NCI-H1930 (cell line): ENCODE measurements at regions not wholly inside any gene's neighbourhood (a gene's known extent, or its start where the extent isn't known, plus 50 kb on each side); places are given as distances from the start of the nearest gene placed in this dataset.

Experiments
- DNase-seq, 2 experiments: peaks; one replicate each; lab custom pipeline; 2025; lab: John Stamatoyannopoulos, UW

- no peak for DNase-seq
Measured at GRCh38 chr10:10852464-10852863, 165.2 kb upstream of the CELF2 start.

GRCh38 chr10:10853954-10854353, 163.7 kb upstream of the CELF2 start:
- no peak for DNase-seq

GRCh38 chr10:10854725-10855124, 162.9 kb upstream of the CELF2 start:
- no peak for DNase-seq

GRCh38 chr10:10855151-10855581, 162.5 kb upstream of the CELF2 start:
- DNase-seq, result no peak

- DNase-seq, result no peak
Measured at GRCh38 chr10:10860455-10860976, 157.2 kb upstream of the CELF2 start.

GRCh38 chr10:10865303-10865702, 152.4 kb upstream of the CELF2 start:
- no peak for DNase-seq

- no peak for DNase-seq
Measured at GRCh38 chr10:10865913-10866312, 151.8 kb upstream of the CELF2 start.

- no peak for DNase-seq
Measured at GRCh38 chr10:10869592-10869991, 148.1 kb upstream of the CELF2 start.

GRCh38 chr10:10870523-10871241, 147.0 kb upstream of the CELF2 start:
- no peak for DNase-seq

- no peak for DNase-seq
Measured at GRCh38 chr10:10871352-10871751, 146.3 kb upstream of the CELF2 start.

- no peak for DNase-seq
Measured at GRCh38 chr10:10872035-10872673, 145.5 kb upstream of the CELF2 start.

- DNase-seq, result no peak
Measured at GRCh38 chr10:10872764-10873163, 144.9 kb upstream of the CELF2 start.

- DNase-seq, result no peak
Measured at GRCh38 chr10:10873289-10873688, 144.4 kb upstream of the CELF2 start.

- no peak for DNase-seq
Measured at GRCh38 chr10:10873915-10874314, 143.8 kb upstream of the CELF2 start.

- peak; percentile 25 to 59 for DNase-seq
Measured at GRCh38 chr10:10878963-10879362, 138.7 kb upstream of the CELF2 start.

GRCh38 chr10:10881117-10881813, 136.4 kb upstream of the CELF2 start:
- DNase-seq, result no peak

- no peak for DNase-seq
Measured at GRCh38 chr10:10883737-10884136, 133.9 kb upstream of the CELF2 start.

- DNase-seq, result no peak
Measured at GRCh38 chr10:10886861-10887531, 130.7 kb upstream of the CELF2 start.

- no peak for DNase-seq
Measured at GRCh38 chr10:10891124-10892082, 126.3 kb upstream of the CELF2 start.

GRCh38 chr10:10892290-10892875, 125.3 kb upstream of the CELF2 start:
- no peak for DNase-seq

- no peak for DNase-seq
Measured at GRCh38 chr10:10897400-10897799, 120.3 kb upstream of the CELF2 start.
